Naive thymus-derived CD8-positive, alpha-beta T cell (primary cell): ENCODE measurements at regions not wholly inside any gene's neighbourhood (a gene's known extent, or its start where the extent isn't known, plus 50 kb on each side); places are given as distances from the start of the nearest gene placed in this dataset.

Source experiments
- ATAC-seq, 2 donors: fragments of 150-1000 bp; cut with Tn5 transposase in 1 of 2; sonication (Bioruptor Pico), chemical (Tn5 transposase) in 1 of 2; 1 replicate in 1 of 2; 2 replicates in 1 of 2; pipeline ENCODE4 v1.10.0; 2021; ENCODE audit warnings: mild to moderate bottlenecking in 2 of 2, moderate library complexity in 2 of 2
- POLR2A ChIA-PET: fragments of 350-600 bp; sonication (Branson Sonifier 250); formaldehyde crosslinking; loops from one replicate; lab custom pipeline; 2021; ENCODE audit warnings: antibody characterized with exemption; lab: Charles Lee
- DNase-seq, 10 donors: peaks; one replicate each; pipeline versions ENCODE4 v3.0.0 to v3.0.0-alpha.2; 2020 to 2022
- H3K27ac Mint-ChIP-seq, 10 donors: one replicate each; pipeline ENCODE4 v1.8.0; 2020 to 2022; ENCODE audit warnings: mild to moderate bottlenecking in 10 of 10, mixed read lengths in 10 of 10, moderate library complexity in 4 of 10, inconsistent platforms in 1 of 10
- H3K27me3 Mint-ChIP-seq, 5 donors: one replicate each; pipeline ENCODE4 v1.8.0; 2021 to 2022; ENCODE audit warnings: mixed read lengths in 5 of 5
- H3K36me3 Mint-ChIP-seq, 3 donors: one replicate each; pipeline ENCODE4 v1.8.0; 2020 to 2022; ENCODE audit warnings: mixed read lengths in 3 of 3, mild to moderate bottlenecking in 2 of 3, inconsistent platforms in 1 of 3
- H3K4me1 Mint-ChIP-seq, 4 donors: one replicate each; pipeline ENCODE4 v1.8.0; 2021 to 2022; ENCODE audit warnings: mixed read lengths in 4 of 4
- H3K4me3 Mint-ChIP-seq, 10 donors: one replicate each; pipeline ENCODE4 v1.8.0; 2020 to 2022; ENCODE audit warnings: mild to moderate bottlenecking in 10 of 10, mixed read lengths in 10 of 10, moderate library complexity in 6 of 10, inconsistent platforms in 1 of 10
- H3K9me3 Mint-ChIP-seq, 9 donors: one replicate each; pipeline ENCODE4 v1.8.0; 2020 to 2022; ENCODE audit warnings: mixed read lengths in 9 of 9, mild to moderate bottlenecking in 3 of 9, inconsistent platforms in 1 of 9, moderate library complexity in 1 of 9

- Mint-ChIP-seq H3K4me3 (peak overlapping the region in 1 of 10 donors; percentile 12), H3K27me3 (no peaks in the 10 kb centered on the region)
These were observed 60.1 kb upstream of the ITGA1 start for GRCh38 chr5:52727576-52727975.

GRCh38 chr5:52728224-52728623 lies 59.5 kb upstream of the ITGA1 start:
- POLR2A ChIA-PET: interaction anchor here (0.9 to 1.5 kb wide), 2 partner anchors 15 to 72 kb away, joined by 3 to 5 read pairs; no protein-coding TSS in a partner anchor
- DNase-seq (no peak), ATAC-seq (no peak)
- no peak overlapping the region for H3K4me3 Mint-ChIP-seq
- peaks cover 21 to 63% (median 58%) of the 10 kb centered on the region in 4 donors for H3K4me1 Mint-ChIP-seq
- peaks cover 0 to 5% (median 0%) of the 10 kb centered on the region in 3 donors for H3K36me3 Mint-ChIP-seq
- H3K9me3 Mint-ChIP-seq: peaks cover 0 to 6% (median 2%) of the 10 kb centered on the region in 9 donors
- no peaks in the 10 kb centered on the region for H3K27me3 Mint-ChIP-seq
- peak overlapping the region in 7 of 10 donors; percentile 54 to 89 (median 73) for H3K27ac Mint-ChIP-seq

More at GRCh38 chr5:52727576-52727975, 60.1 kb upstream of the ITGA1 start:
- ATAC-seq (no peak), DNase-seq (no peak)
- H3K4me1 Mint-ChIP-seq: peaks cover 19 to 64% (median 63%) of the 10 kb centered on the region in 4 donors
- H3K9me3 Mint-ChIP-seq: peaks cover 0 to 6% (median 2%) of the 10 kb centered on the region in 9 donors
- H3K27ac Mint-ChIP-seq: peak overlapping the region; percentile 2 to 89 (median 72)
- peaks cover 0 to 5% (median 0%) of the 10 kb centered on the region in 3 donors for H3K36me3 Mint-ChIP-seq
- POLR2A ChIA-PET: interaction anchor here (0.9 to 2.8 kb wide), 4 partner anchors 16 to 72 kb away, joined by 3 to 10 read pairs (median 4); no protein-coding TSS in a partner anchor

GRCh38 chr5:52728686-52729085 lies 59.0 kb upstream of the ITGA1 start:
- DNase-seq (no peak), ATAC-seq (no peak)
- POLR2A ChIA-PET: interaction anchor here (1.5 kb wide), 1 partner anchor 15 kb away, joined by 5 read pairs; no protein-coding TSS in a partner anchor
- Mint-ChIP-seq H3K4me3 (no peak overlapping the region), H3K4me1 (peaks cover 21 to 63% (median 55%) of the 10 kb centered on the region in 4 donors), H3K27ac (peak overlapping the region in 6 of 10 donors; percentile 0 to 89 (median 68)), H3K36me3 (peaks cover 0 to 5% (median 0%) of the 10 kb centered on the region in 3 donors), H3K9me3 (peaks cover 0 to 6% (median 2%) of the 10 kb centered on the region in 9 donors), H3K27me3 (no peaks in the 10 kb centered on the region)

GRCh38 chr5:52731274-52732027 lies 56.3 kb upstream of the ITGA1 start:
- Mint-ChIP-seq H3K27me3 (no peaks in the 10 kb centered on the region), H3K4me1 (peaks cover 11 to 36% (median 29%) of the 10 kb centered on the region in 4 donors)

GRCh38 chr5:52734557-52734956 lies 53.2 kb upstream of the ITGA1 start:
- Mint-ChIP-seq H3K4me3 (no peak overlapping the region), H3K9me3 (peaks cover 0 to 6% (median 3%) of the 10 kb centered on the region in 9 donors), H3K4me1 (peaks cover 11 to 24% (median 20%) of the 10 kb centered on the region in 4 donors), H3K27me3 (no peaks in the 10 kb centered on the region), H3K27ac (no peak overlapping the region), H3K36me3 (peaks cover 0 to 5% (median 0%) of the 10 kb centered on the region in 3 donors)
- ATAC-seq: no peak
- no peak for DNase-seq
- POLR2A ChIA-PET: no interaction called here

More at GRCh38 chr5:52731274-52732027, 56.3 kb upstream of the ITGA1 start:
- DNase-seq (no peak), ATAC-seq (no peak)
- Mint-ChIP-seq H3K9me3 (peaks cover 0 to 6% (median 0%) of the 10 kb centered on the region in 9 donors), H3K27ac (peak overlapping the region in 2 of 10 donors; percentile 31 to 58), H3K36me3 (peaks cover 0 to 5% (median 0%) of the 10 kb centered on the region in 3 donors), H3K4me3 (no peak overlapping the region)
- POLR2A ChIA-PET: no interaction called here

- DNase-seq (no peak), ATAC-seq (no peak)
- POLR2A ChIA-PET: no interaction called here
- H3K9me3 Mint-ChIP-seq: peaks cover 0 to 6% (median 3%) of the 10 kb centered on the region in 9 donors
- H3K4me3 Mint-ChIP-seq: no peak overlapping the region
- H3K27me3 Mint-ChIP-seq: no peaks in the 10 kb centered on the region
- H3K27ac Mint-ChIP-seq: no peak overlapping the region
- H3K4me1 Mint-ChIP-seq: peaks cover 11 to 20% (median 15%) of the 10 kb centered on the region in 4 donors
- peaks cover 0 to 5% (median 0%) of the 10 kb centered on the region in 3 donors for H3K36me3 Mint-ChIP-seq
These were observed 52.6 kb upstream of the ITGA1 start for GRCh38 chr5:52735139-52735538.
